ENCODE measurements at regions not wholly inside any gene's neighbourhood (a gene's known extent, or its start where the extent isn't known, plus 50 kb on each side); places are given as distances from the start of the nearest gene placed in this dataset.

- DNase-seq (ENCODE audit: low read depth), result no peak
These were observed 488.3 kb downstream of the PPARGC1A start for GRCh38 chr4:23401572-23401971.

GRCh38 chr4:23392860-23393458 lies 496.9 kb downstream of the PPARGC1A start:
- DNase-seq (ENCODE audit: low read depth), result no peak

- no peak for DNase-seq (ENCODE audit: low read depth)
These were observed 499.6 kb downstream of the PPARGC1A start for GRCh38 chr4:23390246-23390645.

GRCh38 chr4:23388699-23389395 lies 501.0 kb downstream of the PPARGC1A start:
- no peak for DNase-seq (ENCODE audit: low read depth)

GRCh38 chr4:23388255-23388654 lies 501.6 kb downstream of the PPARGC1A start:
- no peak for DNase-seq (ENCODE audit: low read depth)

- no peak for DNase-seq (ENCODE audit: low read depth)
These were observed 505.1 kb downstream of the PPARGC1A start for GRCh38 chr4:23384741-23385140.

GRCh38 chr4:23382879-23383278 lies 507.0 kb downstream of the PPARGC1A start:
- no peak for DNase-seq (ENCODE audit: low read depth)

- DNase-seq (ENCODE audit: low read depth), result no peak
These were observed 515.6 kb downstream of the PPARGC1A start for GRCh38 chr4:23374259-23374658.

- no peak for DNase-seq (ENCODE audit: low read depth)
These were observed 516.6 kb downstream of the PPARGC1A start for GRCh38 chr4:23373261-23373660.

- DNase-seq (ENCODE audit: low read depth), result no peak
These were observed 518.3 kb downstream of the PPARGC1A start for GRCh38 chr4:23371533-23371932.

GRCh38 chr4:23369331-23369730 lies 520.5 kb downstream of the PPARGC1A start:
- no peak for DNase-seq (ENCODE audit: low read depth)

GRCh38 chr4:23368081-23368697 lies 521.7 kb downstream of the PPARGC1A start:
- no peak for DNase-seq (ENCODE audit: low read depth)

GRCh38 chr4:23366557-23366906 lies 523.3 kb downstream of the PPARGC1A start:
- no peak for DNase-seq (ENCODE audit: low read depth)

- DNase-seq (ENCODE audit: low read depth), result no peak
These were observed 523.8 kb downstream of the PPARGC1A start for GRCh38 chr4:23365871-23366556.

GRCh38 chr4:23365086-23365485 lies 524.8 kb downstream of the PPARGC1A start:
- DNase-seq (ENCODE audit: low read depth), result no peak

- no peak for DNase-seq (ENCODE audit: low read depth)
These were observed 525.7 kb downstream of the PPARGC1A start for GRCh38 chr4:23364167-23364566.

GRCh38 chr4:23361453-23361852 lies 528.4 kb downstream of the PPARGC1A start:
- no peak for DNase-seq (ENCODE audit: low read depth)

GRCh38 chr4:23360718-23361117 lies 529.1 kb downstream of the PPARGC1A start:
- no peak for DNase-seq (ENCODE audit: low read depth)

GRCh38 chr4:23355258-23355657 lies 534.6 kb downstream of the PPARGC1A start:
- no peak for DNase-seq (ENCODE audit: low read depth)

GRCh38 chr4:23353200-23353599 lies 536.6 kb downstream of the PPARGC1A start:
- DNase-seq (ENCODE audit: low read depth), result no peak

- no peak for DNase-seq (ENCODE audit: low read depth)
These were observed 540.9 kb downstream of the PPARGC1A start for GRCh38 chr4:23348789-23349498.

- DNase-seq (ENCODE audit: low read depth), result no peak
These were observed 552.6 kb downstream of the PPARGC1A start for GRCh38 chr4:23337292-23337691.
